ENCODE measurements at regions not wholly inside any gene's neighbourhood (a gene's known extent, or its start where the extent isn't known, plus 50 kb on each side); places are given as distances from the start of the nearest gene placed in this dataset.
"Not testable (repeated sequence)": the region's sequence is repeated elsewhere in the genome, so short reads cannot be mapped to it uniquely, and the experiment has no call there.

DNA sequence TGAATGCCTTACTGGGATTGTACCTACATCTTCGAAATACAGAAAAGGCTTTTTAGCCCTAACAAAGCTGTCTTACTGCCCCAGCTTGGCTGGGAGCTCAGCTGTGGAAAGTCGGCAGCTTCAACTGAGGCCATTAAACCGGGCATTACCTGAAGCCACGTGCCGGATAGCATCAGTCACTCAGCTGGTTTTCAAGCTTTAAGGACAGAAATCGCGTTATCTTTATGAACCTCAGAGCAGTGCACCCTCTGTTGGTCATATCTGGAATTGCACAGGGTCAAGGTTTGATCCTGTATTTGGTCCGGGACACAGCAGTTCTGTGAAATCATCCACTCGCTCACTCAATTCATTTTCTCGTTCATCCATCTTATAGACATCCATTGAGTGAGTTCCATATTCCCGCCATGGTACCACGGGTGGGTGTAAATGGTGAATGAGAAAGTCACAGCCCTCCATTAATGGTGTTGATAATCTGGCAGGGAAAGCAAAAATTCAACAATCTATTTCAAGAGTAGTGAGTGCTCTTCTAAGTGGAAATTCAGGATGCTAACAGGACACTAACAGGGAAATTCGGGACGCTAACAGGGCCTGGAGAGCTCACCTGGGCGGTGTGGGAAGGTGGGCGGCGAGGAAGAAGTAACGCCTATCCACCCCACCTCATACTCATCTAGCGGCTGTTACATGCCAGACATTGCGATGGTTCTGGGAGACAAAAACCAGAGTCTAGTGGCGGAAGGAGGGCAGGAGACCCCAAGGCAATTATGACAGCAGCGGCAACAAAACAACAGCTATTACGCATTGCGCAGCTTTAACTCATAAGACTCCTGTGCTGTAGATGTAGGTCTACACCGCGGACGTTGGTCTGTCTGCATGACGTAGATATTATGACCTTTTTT lies 60.6 kb upstream of the TCL1A start:
- POLR2A ChIA-PET = no interaction called here
- CTCF ChIA-PET = interaction anchor here (0.5 to 1.7 kb wide), 23 partner anchors 8 to 1000 kb away, joined by 3 to 7 read pairs (median 3); no protein-coding TSS in a partner anchor
- DNase-seq (ENCODE audit: extremely low spot score) = peak; percentile 69
- TF ChIP-seq L3MBTL2 (conservative IDR thresholded peaks at IDR 0.05) (peak; percentile 78), HDGF (IDR thresholded peaks at IDR 0.05; ENCODE audit: borderline replicate concordance) (no peak)

DNA sequence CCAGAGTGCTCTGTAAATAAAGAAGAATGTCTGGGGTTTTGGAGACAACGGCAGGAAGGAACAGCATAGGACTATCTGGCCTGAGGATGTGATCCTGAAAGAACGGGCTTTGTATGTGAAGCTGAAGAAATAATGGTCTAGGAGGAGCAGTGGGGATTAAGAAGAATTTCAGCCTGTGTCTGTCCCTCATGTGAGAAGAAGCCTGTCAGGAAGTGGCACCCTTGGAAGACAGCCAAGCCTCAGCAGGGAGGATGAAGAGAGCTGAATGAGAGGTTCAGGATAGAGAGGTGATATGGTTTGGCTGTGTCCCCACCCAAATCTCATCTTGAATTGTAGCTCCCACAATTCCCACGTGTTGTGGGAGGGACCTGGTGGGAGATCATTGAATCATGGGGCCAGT lies 56.9 kb upstream of the TCL1A start:
- ChIA-PET CTCF (interaction anchor here (1.1 kb wide), 1 partner anchor 211 kb away, joined by 3 read pairs; no protein-coding TSS in a partner anchor), POLR2A (no interaction called here)
- DNase-seq (ENCODE audit: extremely low spot score) = no peak
- TF ChIP-seq HDGF (IDR thresholded peaks at IDR 0.05; ENCODE audit: borderline replicate concordance) (no peak), ELF4 (IDR thresholded peaks at IDR 0.05) (no peak), TARDBP (IDR thresholded peaks at IDR 0.05) (no peak), CTBP1 (IDR thresholded peaks at IDR 0.05; ENCODE audit: borderline replicate concordance) (no peak), FOXK2 (IDR thresholded peaks at IDR 0.05) (no peak), LEF1 (IDR thresholded peaks at IDR 0.05; ENCODE audit: borderline replicate concordance) (no peak), SUZ12 (IDR thresholded peaks at IDR 0.05) (no peak), BHLHE40 (IDR thresholded peaks at IDR 0.05; ENCODE audit: borderline replicate concordance) (no peak), NFRKB (IDR thresholded peaks at IDR 0.05) (no peak), L3MBTL2 (conservative IDR thresholded peaks at IDR 0.05) (no peak), FOXM1 (IDR thresholded peaks at IDR 0.05; ENCODE audit: borderline replicate concordance) (no peak), ARNT (IDR thresholded peaks at IDR 0.05) (no peak), SP1 (IDR thresholded peaks at IDR 0.05) (no peak), FOXA1 (IDR thresholded peaks at IDR 0.05) (no peak), ZNF384 (IDR thresholded peaks at IDR 0.05) (no peak)
- TF ChIP-seq, protein P1, sequence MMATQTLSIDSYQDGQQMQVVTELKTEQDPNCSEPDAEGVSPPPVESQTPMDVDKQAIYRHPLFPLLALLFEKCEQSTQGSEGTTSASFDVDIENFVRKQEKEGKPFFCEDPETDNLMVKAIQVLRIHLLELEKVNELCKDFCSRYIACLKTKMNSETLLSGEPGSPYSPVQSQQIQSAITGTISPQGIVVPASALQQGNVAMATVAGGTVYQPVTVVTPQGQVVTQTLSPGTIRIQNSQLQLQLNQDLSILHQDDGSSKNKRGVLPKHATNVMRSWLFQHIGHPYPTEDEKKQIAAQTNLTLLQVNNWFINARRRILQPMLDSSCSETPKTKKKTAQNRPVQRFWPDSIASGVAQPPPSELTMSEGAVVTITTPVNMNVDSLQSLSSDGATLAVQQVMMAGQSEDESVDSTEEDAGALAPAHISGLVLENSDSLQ (IDR thresholded peaks at IDR 0.05) = no peak

DNA sequence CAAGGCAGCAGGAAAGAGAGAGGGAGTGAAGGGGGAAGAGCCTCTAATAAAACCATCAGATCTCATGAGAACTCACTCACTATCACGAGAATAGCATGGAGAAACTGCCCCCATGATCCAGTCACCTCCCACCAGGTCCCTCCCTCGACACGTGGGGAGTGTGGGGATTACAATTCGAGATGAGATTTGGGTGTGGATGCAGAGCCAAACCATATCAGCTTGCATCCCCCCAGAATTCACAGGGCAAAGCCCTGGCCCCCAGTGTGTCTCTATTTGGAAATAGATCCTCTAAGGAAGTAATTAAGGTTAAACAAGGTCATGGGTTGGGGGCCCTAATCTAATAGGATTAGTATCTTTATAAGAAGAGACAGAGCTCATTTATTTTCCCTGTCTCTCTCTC lies 56.1 kb upstream of the TCL1A start:
- no peak for DNase-seq (ENCODE audit: extremely low spot score)
- TF ChIP-seq SUZ12 (IDR thresholded peaks at IDR 0.05) = no peak
- no peak for TF ChIP-seq NFRKB (IDR thresholded peaks at IDR 0.05)
- no peak for TF ChIP-seq FOXK2 (IDR thresholded peaks at IDR 0.05)
- no peak for TF ChIP-seq BHLHE40 (IDR thresholded peaks at IDR 0.05; ENCODE audit: borderline replicate concordance)
- TF ChIP-seq ARNT (IDR thresholded peaks at IDR 0.05) = no peak
- ChIA-PET CTCF (no interaction called here), POLR2A (no interaction called here)

DNA sequence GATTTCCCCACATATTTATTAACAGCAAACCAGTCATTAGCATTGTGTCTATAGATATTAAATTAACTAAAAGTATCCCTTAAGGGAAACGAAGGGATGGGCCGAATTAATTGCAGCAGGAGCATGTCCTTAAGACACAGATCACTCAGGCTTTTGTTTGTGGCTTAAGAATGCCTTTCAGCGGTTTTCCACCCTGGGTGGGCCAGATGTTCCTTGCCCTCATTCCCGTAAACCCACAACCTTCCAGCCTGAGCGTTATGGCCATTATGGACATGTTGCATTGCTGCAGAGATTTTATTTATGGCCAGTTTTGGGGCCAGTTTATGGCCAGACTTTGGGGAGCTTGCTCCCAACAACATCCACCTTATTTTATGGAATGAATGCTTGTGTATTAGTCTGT lies 55.5 kb upstream of the TCL1A start:
- CTCF ChIA-PET; DNase-seq (ENCODE audit: extremely low spot score); POLR2A ChIA-PET: not testable (repeated sequence)

DNA sequence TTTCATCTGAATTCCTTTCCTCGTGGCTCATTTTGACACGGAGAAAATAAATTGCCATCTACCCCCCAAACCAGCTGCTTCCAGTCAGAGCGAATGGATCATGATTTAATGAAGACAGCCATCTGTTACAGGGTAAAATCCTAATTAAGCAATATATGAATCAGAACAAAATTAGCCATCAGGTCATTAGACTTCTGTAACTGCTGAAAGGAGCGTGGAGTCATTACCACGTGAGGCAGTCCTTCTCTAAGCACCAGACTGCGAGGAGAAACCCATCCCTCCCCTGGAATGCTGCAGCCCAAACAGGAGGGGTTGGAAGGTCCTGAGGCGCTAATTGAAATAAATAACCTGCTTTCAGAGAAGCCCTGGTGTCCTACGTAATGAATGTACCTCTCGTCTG lies 51.1 kb upstream of the TCL1A start:
- DNase-seq (ENCODE audit: extremely low spot score) = no peak
- POLR2A ChIA-PET = no interaction called here
- TF ChIP-seq FOXA1 (IDR thresholded peaks at IDR 0.05) (no peak), SUZ12 (IDR thresholded peaks at IDR 0.05) (no peak), TARDBP (IDR thresholded peaks at IDR 0.05) (no peak)
- CTCF ChIA-PET = interaction anchor here (1.0 to 1.1 kb wide), 2 partner anchors 9 to 313 kb away, joined by 3 read pairs; no protein-coding TSS in a partner anchor

DNA sequence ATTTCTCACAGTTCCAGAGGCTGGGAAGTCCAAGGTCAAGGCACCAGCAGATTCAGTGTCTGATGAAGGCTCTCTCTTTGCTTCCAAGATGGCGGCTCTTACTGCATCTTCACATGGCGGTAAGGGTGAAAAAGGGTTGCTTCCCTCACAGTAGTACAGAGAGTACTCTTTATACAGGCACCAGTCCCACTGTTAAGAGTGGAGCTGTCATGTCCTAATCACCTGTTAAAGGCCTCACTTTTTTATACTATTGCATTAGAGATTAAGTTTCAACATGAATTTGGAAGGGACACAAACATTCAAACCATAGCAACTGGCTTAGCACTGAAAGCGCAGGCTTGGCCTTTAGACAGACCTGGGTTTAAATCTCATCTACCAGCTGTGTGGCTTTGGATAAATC lies 50.0 kb upstream of the TCL1A start:
- POLR2A ChIA-PET = no interaction called here
- TF ChIP-seq ZNF384 (IDR thresholded peaks at IDR 0.05) = no peak
- no peak for TF ChIP-seq SUZ12 (IDR thresholded peaks at IDR 0.05)
- TF ChIP-seq TARDBP (IDR thresholded peaks at IDR 0.05) = no peak
- TF ChIP-seq NFRKB (IDR thresholded peaks at IDR 0.05) = no peak
- TF ChIP-seq ARNT (IDR thresholded peaks at IDR 0.05) = no peak
- TF ChIP-seq, protein P1 (IDR thresholded peaks at IDR 0.05) = no peak
- no peak for TF ChIP-seq LEF1 (IDR thresholded peaks at IDR 0.05; ENCODE audit: borderline replicate concordance)
- TF ChIP-seq FOXK2 (IDR thresholded peaks at IDR 0.05) = no peak
- no peak for TF ChIP-seq ELF4 (IDR thresholded peaks at IDR 0.05)
- no peak for TF ChIP-seq FOXA1 (IDR thresholded peaks at IDR 0.05)
- no peak for TF ChIP-seq L3MBTL2 (conservative IDR thresholded peaks at IDR 0.05)
- no peak for TF ChIP-seq HDGF (IDR thresholded peaks at IDR 0.05; ENCODE audit: borderline replicate concordance)
- TF ChIP-seq FOXM1 (IDR thresholded peaks at IDR 0.05; ENCODE audit: borderline replicate concordance) = no peak
- CTCF ChIA-PET = interaction anchor here (0.7 kb wide), 1 partner anchor 18 kb away, joined by 5 read pairs; no protein-coding TSS in a partner anchor
- DNase-seq (ENCODE audit: extremely low spot score) = no peak
